ENCODE measurements at regions not wholly inside any gene's neighbourhood (a gene's known extent, or its start where the extent isn't known, plus 50 kb on each side); places are given as distances from the start of the nearest gene placed in this dataset.

DNA sequence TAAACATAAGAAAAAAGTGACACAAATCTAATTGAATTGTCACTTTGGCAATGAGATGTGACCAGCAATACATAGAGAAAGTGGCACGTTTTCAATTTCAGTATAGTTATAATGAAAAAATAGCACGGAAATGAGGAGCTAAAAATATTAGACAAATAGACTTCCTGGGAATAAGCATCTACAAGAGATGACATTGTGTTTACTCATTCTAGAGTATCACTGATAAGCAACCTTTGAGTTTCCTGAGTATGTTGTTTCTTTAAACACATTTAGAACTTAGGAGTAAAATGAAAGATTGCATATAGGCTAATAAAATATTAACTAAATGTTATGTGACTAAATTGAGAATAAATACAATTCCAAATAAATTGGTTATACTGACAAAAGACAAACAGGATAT lies 207.1 kb upstream of the SLITRK6 start:
- TF ChIP-seq POLR2A (IDR thresholded peaks at IDR 0.05; ENCODE audit: low read depth, low read length) (no peak), POLR2AphosphoS5 (IDR thresholded peaks at IDR 0.05; ENCODE audit: low read depth, low read length) (no peak), TAF1 (IDR thresholded peaks at IDR 0.05; ENCODE audit: low read depth, low read length) (no peak)

All from GM12891 (cell line).